Activated naive CD8-positive, alpha-beta T cell (primary cell): ENCODE measurements at regions not wholly inside any gene's neighbourhood (a gene's known extent, or its start where the extent isn't known, plus 50 kb on each side); places are given as distances from the start of the nearest gene placed in this dataset.

Experiments used
- H3K27ac Mint-ChIP-seq: one replicate; pipeline ENCODE4 v1.8.0; 2021; ENCODE audit warnings: mixed read lengths
- H3K27me3 Mint-ChIP-seq: one replicate; pipeline ENCODE4 v1.8.0; 2021; ENCODE audit warnings: mixed read lengths
- H3K36me3 Mint-ChIP-seq: one replicate; pipeline ENCODE4 v1.8.0; 2021; ENCODE audit warnings: mixed read lengths
- H3K4me1 Mint-ChIP-seq: one replicate; pipeline ENCODE4 v1.8.0; 2021; ENCODE audit warnings: low read depth, mixed read lengths
- H3K4me3 Mint-ChIP-seq: one replicate; pipeline ENCODE4 v1.8.0; 2021; ENCODE audit warnings: mild to moderate bottlenecking, mixed read lengths
- H3K9me3 Mint-ChIP-seq: one replicate; pipeline ENCODE4 v1.8.0; 2021; ENCODE audit warnings: low read depth, mixed read lengths

DNA sequence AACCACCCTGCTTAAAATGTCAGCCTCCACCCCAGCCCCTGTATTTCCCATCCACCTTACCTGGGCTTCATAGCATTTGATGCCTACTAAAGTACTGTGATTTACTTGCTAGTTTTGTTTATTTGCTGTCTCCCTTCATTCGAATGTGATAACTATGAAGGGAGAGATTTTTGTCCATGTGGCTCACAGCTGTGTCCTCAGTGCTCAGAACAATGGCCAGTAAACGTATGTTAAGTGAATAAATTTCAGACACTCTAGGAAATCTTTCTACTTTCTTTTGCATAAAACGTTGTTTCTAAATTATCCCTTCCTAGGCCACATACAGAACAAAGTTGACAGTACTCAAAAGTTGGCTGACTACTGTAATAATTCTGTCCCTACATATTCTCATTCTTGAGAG, 114.7 kb upstream of the OTUD4 start:
- H3K27me3 Mint-ChIP-seq = peaks cover 5% of the 10 kb centered on the region
- H3K36me3 Mint-ChIP-seq = no peaks in the 10 kb centered on the region
- no peak overlapping the region for H3K4me3 Mint-ChIP-seq
- no peaks in the 10 kb centered on the region for H3K9me3 Mint-ChIP-seq
- H3K27ac Mint-ChIP-seq = no peak overlapping the region
- peaks cover 16% of the 10 kb centered on the region for H3K4me1 Mint-ChIP-seq

DNA sequence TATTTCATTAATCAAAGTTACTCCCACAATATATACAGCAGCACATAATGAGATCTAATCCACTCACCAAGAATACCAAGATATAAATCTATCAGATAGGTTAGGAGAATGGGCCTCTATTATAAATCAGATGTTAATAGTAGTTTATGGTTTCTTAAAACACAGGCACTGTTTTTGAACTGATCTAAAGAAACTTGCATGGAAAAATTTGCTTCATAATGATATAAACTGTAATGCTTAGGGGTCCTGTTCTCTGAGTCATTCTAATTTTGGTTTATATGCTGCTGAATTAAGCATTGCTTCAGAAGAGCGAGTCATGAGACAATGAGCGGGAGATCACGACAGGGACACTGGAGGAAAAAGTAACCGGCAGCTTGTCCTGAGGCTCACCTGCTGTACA, 113.3 kb upstream of the OTUD4 start:
- Mint-ChIP-seq H3K27me3 (peaks cover 5% of the 10 kb centered on the region), H3K4me1 (peaks cover 2% of the 10 kb centered on the region), H3K4me3 (no peak overlapping the region), H3K27ac (no peak overlapping the region), H3K36me3 (no peaks in the 10 kb centered on the region), H3K9me3 (no peaks in the 10 kb centered on the region)

- no peaks in the 10 kb centered on the region for H3K9me3 Mint-ChIP-seq
Measured at GRCh38 chr4:145290955-145291354, 110.6 kb upstream of the OTUD4 start.

GRCh38 chr4:145289403-145290076, 109.2 kb upstream of the OTUD4 start:
- no peak overlapping the region for H3K4me3 Mint-ChIP-seq
- no peaks in the 10 kb centered on the region for H3K36me3 Mint-ChIP-seq
- peaks cover 2% of the 10 kb centered on the region for H3K27me3 Mint-ChIP-seq
- no peak overlapping the region for H3K27ac Mint-ChIP-seq
- peaks cover 2% of the 10 kb centered on the region for H3K4me1 Mint-ChIP-seq
- no peaks in the 10 kb centered on the region for H3K9me3 Mint-ChIP-seq

More at GRCh38 chr4:145290955-145291354, 110.6 kb upstream of the OTUD4 start:
- Mint-ChIP-seq H3K36me3 (no peaks in the 10 kb centered on the region), H3K27ac (no peak overlapping the region), H3K4me1 (peaks cover 2% of the 10 kb centered on the region), H3K4me3 (no peak overlapping the region), H3K27me3 (peaks cover 7% of the 10 kb centered on the region)

GRCh38 chr4:145287351-145287750, 107.0 kb upstream of the OTUD4 start:
- no peak overlapping the region for H3K4me3 Mint-ChIP-seq
- H3K27me3 Mint-ChIP-seq = peaks cover 2% of the 10 kb centered on the region
- no peak overlapping the region for H3K27ac Mint-ChIP-seq
- H3K9me3 Mint-ChIP-seq = no peaks in the 10 kb centered on the region
- no peaks in the 10 kb centered on the region for H3K36me3 Mint-ChIP-seq
- no peaks in the 10 kb centered on the region for H3K4me1 Mint-ChIP-seq

GRCh38 chr4:145285928-145286327, 105.5 kb upstream of the OTUD4 start:
- peaks cover 2% of the 10 kb centered on the region for H3K27me3 Mint-ChIP-seq
- no peak overlapping the region for H3K27ac Mint-ChIP-seq
- no peak overlapping the region for H3K4me3 Mint-ChIP-seq
- H3K36me3 Mint-ChIP-seq = no peaks in the 10 kb centered on the region
- no peaks in the 10 kb centered on the region for H3K9me3 Mint-ChIP-seq
- no peaks in the 10 kb centered on the region for H3K4me1 Mint-ChIP-seq

DNA sequence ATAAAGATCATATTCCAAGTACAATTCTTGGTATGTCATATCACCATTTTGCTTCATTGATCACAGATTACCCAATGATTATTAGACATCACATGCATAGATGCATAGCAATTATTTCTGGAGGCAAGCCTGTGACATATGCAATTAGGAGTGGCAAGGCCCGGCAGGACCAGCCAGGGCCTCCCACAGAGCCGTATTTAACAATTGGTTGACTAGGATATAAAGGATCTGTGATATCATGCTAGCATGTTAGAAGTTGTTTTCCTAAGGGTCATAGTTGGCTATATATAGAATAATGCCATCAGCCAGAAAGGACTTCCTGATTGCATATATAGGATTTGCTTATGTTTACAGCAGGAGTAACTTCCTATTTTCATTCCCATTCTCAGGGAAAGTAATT, 103.5 kb upstream of the OTUD4 start:
- H3K9me3 Mint-ChIP-seq = no peaks in the 10 kb centered on the region
- H3K27me3 Mint-ChIP-seq = peaks cover 2% of the 10 kb centered on the region
- H3K4me3 Mint-ChIP-seq = no peak overlapping the region

GRCh38 chr4:145281951-145282350, 101.6 kb upstream of the OTUD4 start:
- peaks cover 2% of the 10 kb centered on the region for H3K27me3 Mint-ChIP-seq
- no peaks in the 10 kb centered on the region for H3K9me3 Mint-ChIP-seq
- H3K27ac Mint-ChIP-seq = no peak overlapping the region
- H3K36me3 Mint-ChIP-seq = peaks cover 2% of the 10 kb centered on the region
- H3K4me1 Mint-ChIP-seq = no peaks in the 10 kb centered on the region
- no peak overlapping the region for H3K4me3 Mint-ChIP-seq

More for the DNA sequence above, 103.5 kb upstream of the OTUD4 start:
- Mint-ChIP-seq H3K27ac (no peak overlapping the region), H3K4me1 (no peaks in the 10 kb centered on the region), H3K36me3 (no peaks in the 10 kb centered on the region)

GRCh38 chr4:145281224-145281623, 100.8 kb upstream of the OTUD4 start:
- Mint-ChIP-seq H3K36me3 (peaks cover 2% of the 10 kb centered on the region), H3K27ac (no peak overlapping the region), H3K4me3 (no peak overlapping the region), H3K4me1 (no peaks in the 10 kb centered on the region), H3K9me3 (no peaks in the 10 kb centered on the region), H3K27me3 (peaks cover 2% of the 10 kb centered on the region)

- H3K36me3 Mint-ChIP-seq = peaks cover 2% of the 10 kb centered on the region
- no peaks in the 10 kb centered on the region for H3K9me3 Mint-ChIP-seq
- H3K4me1 Mint-ChIP-seq = no peaks in the 10 kb centered on the region
- H3K4me3 Mint-ChIP-seq = no peak overlapping the region
- H3K27ac Mint-ChIP-seq = no peak overlapping the region
- peaks cover 2% of the 10 kb centered on the region for H3K27me3 Mint-ChIP-seq
Measured at GRCh38 chr4:145280541-145280940, 100.2 kb upstream of the OTUD4 start.

DNA sequence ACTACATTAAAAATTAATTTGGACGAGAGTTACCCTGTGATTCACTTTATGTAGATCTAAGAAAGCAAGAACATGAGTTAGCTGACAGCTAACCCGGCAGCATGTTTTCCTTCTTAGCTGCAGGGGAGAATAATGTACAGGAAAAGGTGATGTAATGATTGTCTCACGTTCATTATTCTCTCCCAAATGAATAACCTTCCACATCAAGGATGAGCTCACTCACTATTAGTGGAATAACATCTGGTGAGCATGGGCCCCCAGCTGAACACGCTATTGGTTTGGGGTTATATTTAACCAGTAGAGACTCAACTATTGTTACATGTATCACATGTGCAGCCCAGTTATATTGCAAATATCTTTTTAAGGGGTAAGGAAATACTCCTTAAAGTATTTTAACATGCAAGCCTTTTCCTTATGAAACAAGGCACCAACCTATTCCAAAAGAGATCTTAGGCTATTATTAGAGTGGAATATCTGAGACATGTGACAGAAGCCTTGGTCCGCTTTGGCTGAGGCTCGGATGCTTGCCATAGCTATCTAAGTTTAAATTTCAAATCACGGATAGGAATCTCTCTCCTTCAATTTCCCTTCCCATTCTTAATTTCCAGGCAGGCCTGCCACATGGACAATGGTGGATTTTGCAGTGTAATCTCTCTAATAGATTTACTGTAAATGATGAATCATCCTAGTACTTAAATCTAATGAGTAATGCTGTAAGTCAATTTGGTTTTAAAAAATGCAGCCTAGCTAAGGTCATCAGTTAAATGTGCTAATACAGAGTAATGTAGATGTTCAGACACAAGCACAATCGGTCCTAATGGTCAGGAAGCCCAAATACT, 99.0 kb upstream of the OTUD4 start:
- H3K4me1 Mint-ChIP-seq = no peaks in the 10 kb centered on the region
- H3K9me3 Mint-ChIP-seq = no peaks in the 10 kb centered on the region
- H3K36me3 Mint-ChIP-seq = peaks cover 2% of the 10 kb centered on the region
- no peak overlapping the region for H3K4me3 Mint-ChIP-seq
- no peak overlapping the region for H3K27ac Mint-ChIP-seq
- peaks cover 2% of the 10 kb centered on the region for H3K27me3 Mint-ChIP-seq

DNA sequence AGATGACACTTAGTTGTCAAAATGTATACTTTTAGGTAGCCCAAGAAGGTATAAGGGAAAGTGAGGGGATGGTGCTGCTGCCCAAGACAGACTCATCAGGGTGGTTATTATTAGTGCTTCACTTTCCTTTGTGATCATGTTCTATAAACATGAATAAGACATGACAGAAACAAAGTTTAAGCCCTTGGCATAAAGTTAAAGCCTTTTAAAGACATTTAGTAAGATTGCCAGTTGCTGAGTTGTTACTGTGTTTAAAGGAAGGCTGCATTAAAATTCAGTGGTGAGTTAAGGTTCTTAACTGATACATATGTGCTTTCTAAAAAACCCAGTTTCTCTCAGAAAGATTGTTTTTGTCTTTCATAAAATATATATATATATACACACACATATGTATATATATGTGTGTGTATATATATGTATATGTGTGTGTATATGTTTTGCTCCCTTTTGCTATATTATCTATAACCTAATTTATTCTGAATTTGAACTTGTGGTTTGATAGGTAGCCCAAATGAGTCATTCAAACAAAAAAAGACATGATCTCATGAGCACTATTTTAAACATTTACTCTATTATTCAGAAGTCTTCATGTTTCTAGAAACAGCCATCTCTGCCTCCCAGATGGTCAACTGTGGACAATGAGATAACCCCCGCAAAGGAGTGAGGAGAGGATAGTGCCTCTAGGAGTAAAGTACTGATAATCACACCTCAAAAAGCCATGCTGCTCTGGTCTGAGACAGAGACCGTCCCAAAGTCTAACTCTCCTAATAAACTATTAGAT, 98.1 kb upstream of the OTUD4 start:
- Mint-ChIP-seq H3K4me3 (no peak overlapping the region), H3K27ac (no peak overlapping the region), H3K9me3 (peaks cover 5% of the 10 kb centered on the region), H3K27me3 (peaks cover 2% of the 10 kb centered on the region), H3K4me1 (no peaks in the 10 kb centered on the region), H3K36me3 (peaks cover 2% of the 10 kb centered on the region)

DNA sequence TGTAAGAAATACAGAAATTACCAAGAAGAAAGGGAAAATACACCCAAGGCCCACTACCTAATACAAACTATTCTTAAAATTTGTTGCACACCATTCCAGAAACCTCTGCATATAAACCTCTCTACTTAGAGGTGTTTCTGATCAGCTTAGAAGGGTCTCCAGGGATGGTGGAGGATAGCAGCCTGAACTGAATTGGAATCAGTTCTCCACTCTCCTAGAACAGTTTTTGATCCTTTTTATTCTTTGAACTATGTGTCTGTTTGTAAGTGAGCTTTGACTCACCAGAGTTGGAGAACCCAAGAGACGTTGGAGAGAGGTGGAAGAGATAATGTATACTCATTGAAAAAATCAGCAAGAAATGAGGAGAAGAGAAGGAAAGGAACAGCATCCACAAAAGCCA, 96.6 kb upstream of the OTUD4 start:
- Mint-ChIP-seq H3K27me3 (peaks cover 2% of the 10 kb centered on the region), H3K36me3 (peaks cover 2% of the 10 kb centered on the region), H3K4me3 (no peak overlapping the region), H3K4me1 (no peaks in the 10 kb centered on the region), H3K27ac (no peak overlapping the region), H3K9me3 (peaks cover 5% of the 10 kb centered on the region)

GRCh38 chr4:145276050-145276449, 95.7 kb upstream of the OTUD4 start:
- no peak overlapping the region for H3K27ac Mint-ChIP-seq
- H3K36me3 Mint-ChIP-seq = peaks cover 2% of the 10 kb centered on the region
- peaks cover 5% of the 10 kb centered on the region for H3K9me3 Mint-ChIP-seq
- peaks cover 2% of the 10 kb centered on the region for H3K27me3 Mint-ChIP-seq
- H3K4me1 Mint-ChIP-seq = no peaks in the 10 kb centered on the region
- no peak overlapping the region for H3K4me3 Mint-ChIP-seq

DNA sequence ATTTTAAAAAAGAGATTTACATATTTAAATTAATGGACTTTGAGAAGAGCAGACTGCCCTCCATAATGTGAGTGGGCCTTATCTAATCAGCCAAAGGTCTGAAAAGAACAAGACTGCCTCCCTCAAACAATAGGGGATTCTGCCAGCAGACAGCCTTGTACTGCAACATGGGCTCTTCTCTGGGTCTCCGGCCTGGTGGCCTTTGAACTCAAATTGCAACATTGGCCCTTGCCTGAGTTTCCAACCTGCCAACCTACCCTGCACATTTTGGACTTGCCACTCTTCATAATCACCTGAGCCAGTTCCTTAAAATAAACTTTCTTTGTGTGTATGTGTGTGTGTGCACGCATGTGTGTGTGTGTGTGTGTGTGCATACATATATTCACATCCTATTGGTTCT, 90.8 kb upstream of the OTUD4 start:
- Mint-ChIP-seq H3K27ac (no peak overlapping the region), H3K4me1 (no peaks in the 10 kb centered on the region), H3K4me3 (no peak overlapping the region), H3K27me3 (no peaks in the 10 kb centered on the region), H3K9me3 (peaks cover 5% of the 10 kb centered on the region), H3K36me3 (no peaks in the 10 kb centered on the region)
